22Rv1 (cell line): ENCODE measurements at regions not wholly inside any gene's neighbourhood (a gene's known extent, or its start where the extent isn't known, plus 50 kb on each side); places are given as distances from the start of the nearest gene placed in this dataset.

Experiments used
- H3K27ac ChIP-seq: fragments of 450-650 bp; 2 replicates; pipeline ENCODE4 v1.5.1; 2017
- CTCF ChIP-seq: fragments of 450-650 bp; IDR thresholded peaks from 2 replicates; pipeline ENCODE4 v1.5.1; 2017; ENCODE audit warnings: mild to moderate bottlenecking
- ZFX ChIP-seq: fragments of 450-650 bp; IDR thresholded peaks from 2 replicates; pipeline ENCODE4 v1.6.1; 2017; ENCODE audit warnings: antibody characterized with exemption, borderline replicate concordance

DNA sequence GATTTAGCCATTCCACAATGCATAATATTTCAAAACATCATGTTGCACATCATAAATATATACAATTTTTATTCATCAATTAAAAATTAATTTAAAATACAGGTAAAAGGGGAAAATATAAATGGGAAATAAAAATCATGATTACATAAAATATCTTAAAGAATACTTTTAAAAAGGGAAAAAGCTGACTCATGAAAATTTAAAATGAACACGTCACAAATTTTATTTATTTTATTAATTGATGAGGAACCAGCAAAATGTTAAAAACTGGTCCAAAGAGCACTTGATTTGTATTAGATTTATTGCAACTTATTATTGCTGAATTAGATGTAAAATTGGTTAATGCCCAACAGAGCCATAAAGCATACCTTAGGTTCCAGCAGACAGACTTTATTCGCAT is 78.5 kb upstream of the ANK2 start:
- TF ChIP-seq CTCF (no peak), ZFX (no peak)
- H3K27ac ChIP-seq, result no peak overlapping the region

DNA sequence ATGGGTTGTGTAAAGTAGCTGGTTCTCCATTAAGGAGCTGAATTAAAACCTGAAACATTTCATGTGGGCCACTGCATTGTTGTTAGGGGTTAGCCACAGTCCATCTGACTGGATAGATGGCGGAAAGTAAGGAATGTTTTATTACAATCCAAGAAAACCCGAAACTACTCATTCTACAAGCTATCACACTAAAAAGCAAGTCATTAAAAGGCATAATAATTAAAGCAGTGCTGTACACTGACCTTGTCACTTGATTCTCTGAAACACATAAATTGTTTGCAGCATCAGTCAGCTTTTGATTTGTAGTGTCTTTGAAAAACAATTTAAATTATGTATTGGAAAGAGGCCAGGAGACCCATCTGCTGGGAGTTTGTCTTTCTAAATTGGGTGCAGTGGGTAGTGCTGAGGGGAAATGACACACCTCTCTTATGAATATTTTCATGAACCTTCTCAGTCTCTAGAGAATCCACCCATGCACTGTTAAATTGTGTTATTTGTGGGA is 75.7 kb upstream of the ANK2 start:
- H3K27ac ChIP-seq, result no peak overlapping the region
- TF ChIP-seq CTCF (no peak), ZFX (no peak)

- TF ChIP-seq ZFX, result no peak
Measured at GRCh38 chr4:112975567-112976355, 73.7 kb upstream of the ANK2 start.

DNA sequence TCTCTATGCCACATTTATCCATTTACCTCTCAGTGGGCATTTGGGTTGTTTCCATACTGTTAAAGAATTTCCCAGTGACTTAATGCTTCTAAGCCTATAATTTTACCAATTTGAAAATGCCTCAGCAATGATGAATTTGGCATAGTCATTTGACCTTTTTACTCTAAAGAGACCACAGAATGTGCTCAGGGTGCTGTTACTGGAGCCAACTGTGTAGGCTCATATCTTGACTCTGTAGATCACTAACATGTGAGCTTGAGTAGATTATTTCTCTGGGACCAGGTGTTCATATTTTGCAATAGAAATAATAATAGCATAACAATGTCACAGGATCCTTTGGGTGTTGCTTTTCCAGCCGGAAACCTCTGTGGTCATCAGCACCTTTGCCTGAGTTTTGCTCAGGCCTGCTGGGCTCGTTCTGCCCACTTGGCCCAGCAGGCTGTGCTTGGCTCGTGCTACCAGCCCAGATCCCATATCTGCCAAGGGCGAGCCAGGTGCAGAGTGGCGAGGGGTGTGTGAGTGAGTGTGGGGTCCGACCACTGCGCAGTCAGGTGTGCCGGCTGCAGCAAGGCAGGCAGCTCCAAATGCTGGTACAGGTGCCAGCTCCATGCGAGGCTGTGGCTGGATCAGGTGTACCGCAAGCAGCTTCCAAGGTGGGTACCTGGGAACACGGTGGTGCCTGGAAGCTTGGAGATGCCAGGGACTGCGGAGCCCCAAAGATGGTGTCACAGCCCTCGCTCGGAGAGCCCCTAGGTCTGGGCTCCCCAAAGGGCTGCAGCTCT is 70.6 kb upstream of the ANK2 start:
- H3K27ac ChIP-seq, result no peak overlapping the region
- TF ChIP-seq ZFX, result no peak
- no peak for TF ChIP-seq CTCF

More at GRCh38 chr4:112975567-112976355, 73.7 kb upstream of the ANK2 start:
- no peak overlapping the region for H3K27ac ChIP-seq

- no peak overlapping the region for H3K27ac ChIP-seq
- TF ChIP-seq CTCF (no peak), ZFX (no peak)
Measured at GRCh38 chr4:112979881-112980421, 69.5 kb upstream of the ANK2 start.

DNA sequence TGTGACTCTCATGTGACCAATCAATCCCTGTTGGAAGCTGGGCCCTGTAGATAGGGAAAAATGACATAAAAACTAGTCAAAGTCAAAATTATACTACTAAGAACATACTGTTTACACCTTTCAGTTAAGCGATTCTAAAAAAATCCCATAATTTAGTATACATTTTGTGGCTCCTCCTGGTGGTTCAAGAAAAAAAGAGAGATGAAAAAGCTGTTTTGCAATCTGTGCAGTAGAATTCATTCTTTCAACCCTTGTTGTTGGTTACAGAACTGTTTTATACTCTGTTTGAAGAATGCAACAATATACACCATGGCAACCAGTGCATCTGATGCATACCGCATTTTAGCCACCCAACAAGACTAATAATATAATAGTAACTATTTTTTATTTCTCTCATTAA is 66.8 kb upstream of the ANK2 start:
- no peak overlapping the region for H3K27ac ChIP-seq
- TF ChIP-seq ZFX, result no peak
- no peak for TF ChIP-seq CTCF

- no peak overlapping the region for H3K27ac ChIP-seq
- TF ChIP-seq ZFX, result no peak
- TF ChIP-seq CTCF, result no peak
Measured at GRCh38 chr4:112994732-112995464, 54.6 kb upstream of the ANK2 start.
